Neural cell (in vitro differentiated cells): ENCODE measurements at regions not wholly inside any gene's neighbourhood (a gene's known extent, or its start where the extent isn't known, plus 50 kb on each side); places are given as distances from the start of the nearest gene placed in this dataset.

Experiments
- CTCF ChIP-seq: fragments of 450-650 bp; IDR thresholded peaks from 2 replicates; pipeline ENCODE4 v1.5.1; 2014; ENCODE audit warnings: antibody characterized with exemption, mild to moderate bottlenecking, moderate library complexity; ENCODE audit not compliant: poor library complexity, severe bottlenecking
- EZH2 ChIP-seq: fragments of 200-600, 300-800 bp; shearing (Covaris generic), sonication (generic); IDR thresholded peaks from 2 replicates; pipeline ENCODE4 v1.6.1; 2014; ENCODE audit warnings: antibody characterized with exemption, low read length, borderline replicate concordance, mild to moderate bottlenecking; ENCODE audit not compliant: insufficient read depth, poor library complexity, severe bottlenecking
- POLR2AphosphoS5 ChIP-seq: IDR thresholded peaks from 2 replicates; pipeline ENCODE4 v1.6.1; 2012
- RAD21 ChIP-seq: fragments of 450-650 bp; conservative IDR thresholded peaks from 2 replicates; pipeline ENCODE4 v1.6.1; 2014; ENCODE audit warnings: antibody characterized with exemption, mild to moderate bottlenecking, moderate library complexity

GRCh38 chr1:56404066-56404465 is 175.3 kb downstream of the PLPP3 start:
- TF ChIP-seq CTCF: no peak
- no peak for TF ChIP-seq POLR2AphosphoS5
- TF ChIP-seq RAD21: no peak
- TF ChIP-seq EZH2: no peak
